ENCODE measurements at regions not wholly inside any gene's neighbourhood (a gene's known extent, or its start where the extent isn't known, plus 50 kb on each side); places are given as distances from the start of the nearest gene placed in this dataset.

- H3K36me3 ChIP-seq, result no peaks in the 10 kb centered on the region
- intact Hi-C loops (cut with DNase I), result no loop called here
- H3K27me3 ChIP-seq, result no peaks in the 10 kb centered on the region
- no peak for ATAC-seq
- H3K4me1 ChIP-seq, result no peaks in the 10 kb centered on the region
- H3K27ac ChIP-seq, result no peak overlapping the region
- TF ChIP-seq, protein P1, sequence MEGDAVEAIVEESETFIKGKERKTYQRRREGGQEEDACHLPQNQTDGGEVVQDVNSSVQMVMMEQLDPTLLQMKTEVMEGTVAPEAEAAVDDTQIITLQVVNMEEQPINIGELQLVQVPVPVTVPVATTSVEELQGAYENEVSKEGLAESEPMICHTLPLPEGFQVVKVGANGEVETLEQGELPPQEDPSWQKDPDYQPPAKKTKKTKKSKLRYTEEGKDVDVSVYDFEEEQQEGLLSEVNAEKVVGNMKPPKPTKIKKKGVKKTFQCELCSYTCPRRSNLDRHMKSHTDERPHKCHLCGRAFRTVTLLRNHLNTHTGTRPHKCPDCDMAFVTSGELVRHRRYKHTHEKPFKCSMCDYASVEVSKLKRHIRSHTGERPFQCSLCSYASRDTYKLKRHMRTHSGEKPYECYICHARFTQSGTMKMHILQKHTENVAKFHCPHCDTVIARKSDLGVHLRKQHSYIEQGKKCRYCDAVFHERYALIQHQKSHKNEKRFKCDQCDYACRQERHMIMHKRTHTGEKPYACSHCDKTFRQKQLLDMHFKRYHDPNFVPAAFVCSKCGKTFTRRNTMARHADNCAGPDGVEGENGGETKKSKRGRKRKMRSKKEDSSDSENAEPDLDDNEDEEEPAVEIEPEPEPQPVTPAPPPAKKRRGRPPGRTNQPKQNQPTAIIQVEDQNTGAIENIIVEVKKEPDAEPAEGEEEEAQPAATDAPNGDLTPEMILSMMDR (IDR thresholded peaks at IDR 0.05), result no peak
- TF ChIP-seq POLR2A (IDR thresholded peaks at IDR 0.05), result no peak
- H3K9me3 ChIP-seq, result no peaks in the 10 kb centered on the region
- no peak for DNase-seq
- WGBS (ENCODE audit: insufficient coverage, low coverage, low lambda C conversion rate, missing lambda C conversion rate), result 66% methylated on average over 13 of the region's 13 CpGs
- no peak overlapping the region for H3K4me3 ChIP-seq
Observed at GRCh38 chr20:48339190-48339985, 488.4 kb downstream of the PREX1 start.

DNA sequence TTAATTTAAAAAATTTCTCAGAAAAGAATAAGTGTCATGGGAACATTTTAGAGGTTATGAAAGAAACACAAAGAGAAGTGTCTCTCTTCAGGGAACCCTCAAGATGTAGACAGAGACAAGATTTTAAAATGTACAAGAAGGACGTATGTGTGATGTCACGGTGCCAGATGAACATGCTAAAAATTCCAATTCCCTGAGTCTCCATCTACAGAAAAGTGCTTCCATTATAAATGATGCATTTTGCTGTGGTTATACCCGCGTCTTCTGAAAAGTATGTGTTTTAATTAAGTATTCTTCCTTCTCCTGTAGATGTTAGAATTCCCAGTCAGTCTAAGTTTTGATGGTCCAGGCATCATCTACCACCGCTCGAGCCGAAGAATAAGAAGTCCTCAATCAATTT, 489.1 kb downstream of the PREX1 start:
- TF ChIP-seq, protein P1 (IDR thresholded peaks at IDR 0.05), result no peak
- no peak for TF ChIP-seq POLR2A (IDR thresholded peaks at IDR 0.05)
- H3K27ac ChIP-seq, result no peak overlapping the region
- intact Hi-C loops (cut with DNase I), result no loop called here
- DNase-seq (no peak), ATAC-seq (no peak)
- no peaks in the 10 kb centered on the region for H3K27me3 ChIP-seq
- no peaks in the 10 kb centered on the region for H3K4me1 ChIP-seq
- no peak overlapping the region for H3K4me3 ChIP-seq
- H3K36me3 ChIP-seq, result no peaks in the 10 kb centered on the region
- no peaks in the 10 kb centered on the region for H3K9me3 ChIP-seq
- WGBS (ENCODE audit: insufficient coverage, low coverage, low lambda C conversion rate, missing lambda C conversion rate), result 67% methylated on average over 7 of the region's 7 CpGs

DNA sequence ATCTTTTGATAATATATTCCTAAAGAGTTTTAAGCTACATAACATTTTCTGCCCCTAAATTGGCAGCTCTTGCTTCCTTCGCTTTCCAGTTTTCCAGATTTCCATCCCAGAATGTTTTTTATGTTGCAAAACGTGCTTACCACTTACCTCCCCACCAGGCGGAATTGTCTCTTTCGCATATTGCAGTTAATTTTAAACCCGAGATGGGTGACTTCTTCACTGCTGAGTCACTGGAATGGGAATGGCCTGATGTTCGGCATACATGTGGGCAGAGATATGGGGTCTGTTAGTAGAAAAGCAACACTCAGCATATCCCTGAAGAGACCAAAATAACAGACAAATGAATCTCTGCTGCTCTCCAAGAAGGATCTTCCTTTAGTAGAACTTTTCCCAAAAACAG, 491.2 kb downstream of the PREX1 start:
- DNase-seq (no peak), ATAC-seq (no peak)
- Histone ChIP-seq H3K9me3 (no peaks in the 10 kb centered on the region), H3K27me3 (no peaks in the 10 kb centered on the region), H3K36me3 (no peaks in the 10 kb centered on the region), H3K4me3 (no peak overlapping the region), H3K4me1 (no peaks in the 10 kb centered on the region), H3K27ac (no peak overlapping the region)
- WGBS (ENCODE audit: insufficient coverage, low coverage, low lambda C conversion rate, missing lambda C conversion rate), result 59% methylated on average over 6 of the region's 6 CpGs
- TF ChIP-seq, protein P1 (IDR thresholded peaks at IDR 0.05), result no peak
- no peak for TF ChIP-seq POLR2A (IDR thresholded peaks at IDR 0.05)
- intact Hi-C loops (cut with DNase I), result no loop called here

GRCh38 chr20:48335308-48336050, 492.3 kb downstream of the PREX1 start:
- DNase-seq, result no peak
- Histone ChIP-seq H3K9me3 (no peaks in the 10 kb centered on the region), H3K4me3 (no peak overlapping the region), H3K36me3 (no peaks in the 10 kb centered on the region), H3K27me3 (no peaks in the 10 kb centered on the region), H3K27ac (no peak overlapping the region), H3K4me1 (no peaks in the 10 kb centered on the region)
- intact Hi-C loops (cut with DNase I), result no loop called here
- 80% methylated on average over 2 of the region's 3 CpGs for WGBS (ENCODE audit: insufficient coverage, low coverage, low lambda C conversion rate, missing lambda C conversion rate)
- ATAC-seq, result no peak
- TF ChIP-seq, protein P1 (IDR thresholded peaks at IDR 0.05), result no peak
- TF ChIP-seq POLR2A (IDR thresholded peaks at IDR 0.05), result no peak

Data from right lobe of liver (tissue), 6 donors.